ENCODE measurements at regions not wholly inside any gene's neighbourhood (a gene's known extent, or its start where the extent isn't known, plus 50 kb on each side); places are given as distances from the start of the nearest gene placed in this dataset.

GRCh38 chr7:80335511-80336231 is 176.2 kb downstream of the GNAT3 start:
- TF ChIP-seq CTCF (IDR thresholded peaks at IDR 0.05): no peak
- no peak for TF ChIP-seq ZSCAN20 (CRISPR knock-in tag; IDR thresholded peaks at IDR 0.05)
- TF ChIP-seq, protein P1, sequence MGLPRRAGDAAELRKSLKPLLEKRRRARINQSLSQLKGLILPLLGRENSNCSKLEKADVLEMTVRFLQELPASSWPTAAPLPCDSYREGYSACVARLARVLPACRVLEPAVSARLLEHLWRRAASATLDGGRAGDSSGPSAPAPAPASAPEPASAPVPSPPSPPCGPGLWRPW (IDR thresholded peaks at IDR 0.05): no peak
- no peak for TF ChIP-seq CBX8 (IDR thresholded peaks at IDR 0.05)

Data from A549 (cell line).